ENCODE measurements at regions not wholly inside any gene's neighbourhood (a gene's known extent, or its start where the extent isn't known, plus 50 kb on each side); places are given as distances from the start of the nearest gene placed in this dataset.
"Not testable (repeated sequence)": the region's sequence is repeated elsewhere in the genome, so short reads cannot be mapped to it uniquely, and the experiment has no call there.

GRCh38 chr3:163513149-163513657, 1565.1 kb downstream of the SI start:
- no peak for DNase-seq

DNA sequence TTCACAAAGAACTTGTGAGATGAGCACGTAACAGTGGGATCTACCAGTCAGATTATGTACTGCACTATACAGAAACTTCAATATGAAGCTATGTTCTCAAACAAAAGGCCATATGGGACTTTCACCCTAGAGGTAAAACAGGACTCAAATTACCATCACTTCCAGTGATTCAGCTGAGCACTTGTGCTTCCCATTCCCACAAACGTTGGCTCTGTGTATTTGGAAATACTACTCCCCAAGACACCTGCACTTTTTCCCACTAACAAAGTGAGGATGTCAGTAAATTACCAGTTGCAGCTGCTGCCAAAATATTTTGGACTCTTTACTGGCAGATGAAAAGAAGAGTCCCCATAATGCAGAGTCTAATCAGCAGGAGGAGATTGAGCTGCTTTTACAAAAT, 1570.1 kb downstream of the SI start:
- no peak for DNase-seq

DNA sequence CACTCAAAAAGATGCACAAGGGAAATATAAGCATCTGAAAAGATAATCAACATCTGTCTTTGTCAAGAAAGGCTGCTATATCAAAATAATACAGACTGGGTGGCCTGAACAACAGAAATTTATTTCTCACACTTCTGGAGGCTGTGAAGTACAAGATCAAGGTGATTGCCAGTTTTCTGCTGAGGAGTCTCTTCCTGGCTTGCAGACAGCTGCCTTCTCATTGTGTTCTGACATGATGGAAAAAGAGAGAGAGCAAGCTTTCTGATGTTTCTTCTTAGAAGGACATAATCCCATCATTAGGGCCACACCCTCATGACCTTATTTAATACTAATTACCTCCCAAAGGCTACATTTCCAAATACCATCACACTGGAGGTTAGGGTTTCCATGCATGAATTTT, 1573.3 kb downstream of the SI start:
- DNase-seq = no peak

- DNase-seq = not testable (repeated sequence)
Observed at GRCh38 chr3:163499736-163500219, 1578.5 kb downstream of the SI start.

DNA sequence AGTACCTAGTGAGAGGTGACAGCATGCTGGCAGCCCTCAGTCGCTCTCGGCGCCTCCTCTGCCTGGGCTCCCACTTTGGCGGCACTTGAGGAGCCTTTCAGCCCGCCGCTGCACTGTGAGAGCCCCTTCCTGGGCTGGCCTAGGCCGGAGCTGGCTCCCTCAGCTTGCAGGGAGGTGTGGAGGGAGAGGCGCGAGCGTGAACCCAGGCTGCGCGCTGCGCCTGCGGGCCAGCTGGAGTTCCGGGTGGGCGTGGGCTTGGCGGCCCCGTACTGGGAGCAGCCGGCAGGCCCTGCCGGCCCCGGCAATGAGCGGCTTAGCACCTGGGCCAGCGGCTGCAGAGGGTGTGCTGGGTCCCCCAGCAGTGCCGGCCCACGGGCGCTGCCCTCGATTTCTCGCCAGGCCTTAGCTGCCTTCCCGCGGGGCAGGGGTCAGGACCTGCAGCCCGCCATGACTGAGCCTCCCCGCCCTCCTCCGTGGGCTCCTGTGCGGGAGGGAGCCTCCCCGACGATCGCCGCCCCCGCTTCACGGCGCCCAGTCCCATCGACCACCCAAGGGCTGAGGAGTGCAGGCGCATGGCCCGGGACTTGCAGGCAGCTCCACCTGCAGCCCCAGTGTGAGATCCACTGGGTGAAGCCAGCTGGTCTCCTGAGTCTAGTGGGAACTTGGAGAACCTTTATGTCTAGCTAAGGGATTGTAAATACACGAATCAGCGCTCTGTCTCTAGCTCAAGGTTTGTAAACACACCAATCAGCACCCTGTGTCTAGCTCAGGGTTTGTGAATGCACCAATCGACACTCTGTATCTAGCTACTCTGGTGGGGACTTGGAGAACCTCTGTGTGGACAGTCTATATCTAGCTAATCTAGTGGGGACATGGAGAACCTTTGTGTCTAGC, 1579.2 kb downstream of the SI start:
- DNase-seq = not testable (repeated sequence)

DNA sequence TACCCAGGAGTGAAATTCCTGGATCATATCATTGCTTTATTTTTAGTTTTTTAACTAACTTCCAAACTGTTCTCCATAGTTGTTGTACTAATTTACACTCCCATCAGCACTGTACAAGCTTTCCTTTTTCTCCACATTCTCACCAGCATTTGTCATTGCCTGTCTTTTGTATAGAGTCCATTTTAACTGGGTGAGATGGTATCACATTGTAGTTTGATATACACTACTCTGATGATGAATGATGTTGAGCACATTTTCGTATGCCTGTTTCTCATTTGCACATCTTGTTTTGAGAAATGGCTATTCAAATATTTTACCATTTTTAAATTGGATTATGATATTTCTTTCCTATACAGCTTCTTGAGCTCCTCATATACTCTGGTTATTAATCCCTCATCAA, 1586.6 kb downstream of the SI start:
- DNase-seq = no peak

GRCh38 chr3:163490119-163490518, 1588.2 kb downstream of the SI start:
- DNase-seq = no peak

- DNase-seq = no peak
Observed at GRCh38 chr3:163482695-163483094, 1595.6 kb downstream of the SI start.

- no peak for DNase-seq
Observed at GRCh38 chr3:163481738-163482137, 1596.6 kb downstream of the SI start.

DNA sequence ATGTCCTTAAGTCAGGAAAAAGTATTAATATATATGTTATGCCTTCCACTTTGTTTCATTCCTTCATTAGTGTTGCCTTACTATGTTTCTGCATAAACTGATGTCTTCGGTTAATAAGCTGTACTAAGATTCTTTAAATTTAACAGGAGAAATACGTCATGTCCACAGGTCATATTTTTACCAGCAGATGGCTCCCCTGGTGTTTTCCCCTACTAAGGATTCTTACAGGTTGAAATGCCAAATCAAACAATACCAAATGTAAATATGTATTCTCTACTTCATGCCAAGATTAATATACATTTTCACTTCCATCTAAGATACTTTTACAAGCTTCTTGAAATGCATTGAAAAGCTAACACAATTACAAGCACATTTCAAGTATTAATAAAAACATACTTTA, 1602.1 kb downstream of the SI start:
- DNase-seq = no peak

GRCh38 chr3:163474766-163475165, 1603.5 kb downstream of the SI start:
- no peak for DNase-seq

GRCh38 chr3:163468531-163469335, 1609.6 kb downstream of the SI start:
- no peak for DNase-seq

DNA sequence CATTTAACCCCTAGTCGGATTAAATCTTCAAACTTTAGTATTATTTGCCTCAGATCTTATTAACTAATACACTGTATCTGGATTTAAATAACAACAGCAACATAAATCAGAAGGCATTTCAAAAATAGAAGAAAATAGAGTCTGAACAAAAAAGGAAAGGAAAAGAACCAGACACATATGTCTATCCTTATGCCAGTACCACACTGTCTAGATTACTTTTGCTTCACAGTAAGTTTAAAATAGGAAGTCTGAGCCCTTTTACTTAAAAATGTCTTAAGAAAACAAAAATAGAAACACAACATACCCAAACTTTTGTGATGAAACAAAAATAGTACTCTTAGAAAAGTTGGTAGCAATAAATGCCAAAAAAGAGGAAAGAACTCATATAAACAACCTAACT, 1615.8 kb downstream of the SI start:
- no peak for DNase-seq

- no peak for DNase-seq
Observed at GRCh38 chr3:163450698-163451097, 1627.6 kb downstream of the SI start.

DNA sequence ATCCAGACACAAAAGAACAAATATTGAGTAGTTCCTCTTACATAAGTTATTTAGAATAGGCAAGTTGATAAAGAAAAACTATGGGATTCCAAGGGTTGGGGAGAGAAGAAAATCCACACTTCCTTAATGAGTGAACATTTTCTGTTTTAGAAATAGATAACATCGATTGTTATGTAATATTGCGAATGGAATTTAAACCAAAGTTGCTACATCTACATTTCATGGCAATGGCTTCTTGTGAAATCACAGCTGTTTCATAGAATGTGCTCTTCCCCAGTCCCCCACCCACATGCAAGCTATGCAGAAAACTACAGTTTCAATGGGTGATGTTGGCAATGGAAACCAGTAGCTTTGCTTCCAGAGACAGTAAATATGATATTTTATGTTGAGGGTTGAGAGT, 1639.5 kb downstream of the SI start:
- no peak for DNase-seq

GRCh38 chr3:163422671-163423070, 1655.6 kb downstream of the SI start:
- DNase-seq = no peak

GRCh38 chr3:163391407-163392181, 1686.7 kb downstream of the SI start:
- DNase-seq = no peak

- DNase-seq = no peak
Observed at GRCh38 chr3:163384383-163384782, 1693.9 kb downstream of the SI start.

- no peak for DNase-seq
Observed at GRCh38 chr3:163382183-163382582, 1696.1 kb downstream of the SI start.

- no peak for DNase-seq
Observed at GRCh38 chr3:163368168-163368567, 1710.1 kb downstream of the SI start.

DNA sequence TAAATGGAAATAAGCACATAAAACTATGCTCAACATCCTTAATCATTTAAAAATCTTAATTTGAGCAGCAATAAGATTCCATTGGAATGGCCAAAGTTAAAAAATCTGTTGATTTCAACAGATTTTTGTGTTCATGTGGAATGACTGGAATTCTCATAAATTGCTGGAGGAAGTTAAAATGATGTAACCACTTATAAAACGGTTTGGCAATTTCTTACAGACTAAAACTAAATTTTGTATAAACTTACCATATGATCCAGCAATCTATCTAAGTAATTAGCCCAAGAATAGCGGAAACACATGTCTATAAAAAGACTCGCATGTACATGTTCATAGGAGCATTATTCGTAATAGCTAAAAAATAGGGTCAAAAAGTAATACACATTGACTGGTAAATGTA, 1713.6 kb downstream of the SI start:
- DNase-seq = no peak

DNA sequence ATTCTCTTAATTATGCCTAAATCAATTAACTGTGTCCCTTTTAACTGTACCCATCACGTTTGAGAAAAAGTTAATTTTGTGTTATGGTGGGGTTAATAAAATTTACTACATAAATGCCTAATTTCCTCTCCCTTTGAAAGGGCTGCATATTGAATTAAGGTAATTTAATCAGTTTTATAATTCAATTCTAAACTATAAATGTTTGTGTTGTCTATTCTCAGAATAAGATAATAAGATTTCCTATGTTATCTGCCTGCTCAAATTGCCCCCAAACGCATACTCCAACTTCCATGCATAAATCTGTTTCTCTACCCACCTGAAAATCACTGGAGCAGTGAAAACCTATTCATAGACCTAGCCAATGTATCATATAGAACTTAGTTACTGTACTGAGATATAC, 1716.1 kb downstream of the SI start:
- no peak for DNase-seq

DNA sequence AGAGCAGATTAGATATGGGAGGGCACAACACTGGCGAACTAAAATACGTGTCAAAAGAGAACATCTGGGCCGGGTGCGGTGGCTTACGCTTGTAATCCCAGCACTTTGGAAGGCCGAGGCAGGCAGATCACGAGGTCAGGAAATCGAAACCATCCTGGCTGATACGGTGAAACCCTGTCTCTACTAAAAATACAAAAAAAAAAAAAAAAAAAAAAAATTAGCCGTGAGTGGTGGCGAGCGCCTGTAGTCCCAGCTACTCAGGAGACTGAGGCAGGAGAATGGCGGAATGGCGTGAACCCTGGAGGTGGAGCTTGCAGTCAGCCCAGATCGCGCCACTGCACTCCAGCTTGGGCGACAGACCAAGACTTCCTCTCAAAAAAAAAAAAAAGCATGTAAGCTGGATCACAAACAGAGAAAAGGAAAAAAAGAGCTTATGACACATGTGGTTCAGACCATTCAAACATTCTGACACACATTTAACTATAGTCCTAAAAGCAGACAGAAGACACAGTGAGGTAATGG, 1716.9 kb downstream of the SI start:
- DNase-seq = not testable (repeated sequence)

Measured in retina (tissue), 1 donor.